ENCODE measurements at regions not wholly inside any gene's neighbourhood (a gene's known extent, or its start where the extent isn't known, plus 50 kb on each side); places are given as distances from the start of the nearest gene placed in this dataset.

DNA sequence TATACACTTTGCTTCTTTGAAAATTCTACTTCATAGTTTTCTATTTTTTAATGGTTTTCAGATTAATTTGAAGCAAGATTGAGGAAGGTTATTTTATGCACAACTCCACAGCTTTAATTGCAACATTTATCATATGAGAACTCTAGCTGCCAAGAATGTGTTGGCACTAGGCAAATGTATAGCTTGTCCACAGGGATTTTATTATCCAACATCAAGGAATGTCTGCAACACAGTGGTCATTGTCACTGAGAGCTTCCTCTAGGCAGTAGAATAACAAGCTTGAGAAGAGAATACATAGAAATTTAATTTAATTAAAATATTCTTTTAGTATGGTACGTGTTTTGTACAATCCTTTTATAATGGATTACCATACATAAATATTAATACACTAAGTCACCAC is 1600.8 kb downstream of the ARAP2 start:
- TF ChIP-seq, protein P1, sequence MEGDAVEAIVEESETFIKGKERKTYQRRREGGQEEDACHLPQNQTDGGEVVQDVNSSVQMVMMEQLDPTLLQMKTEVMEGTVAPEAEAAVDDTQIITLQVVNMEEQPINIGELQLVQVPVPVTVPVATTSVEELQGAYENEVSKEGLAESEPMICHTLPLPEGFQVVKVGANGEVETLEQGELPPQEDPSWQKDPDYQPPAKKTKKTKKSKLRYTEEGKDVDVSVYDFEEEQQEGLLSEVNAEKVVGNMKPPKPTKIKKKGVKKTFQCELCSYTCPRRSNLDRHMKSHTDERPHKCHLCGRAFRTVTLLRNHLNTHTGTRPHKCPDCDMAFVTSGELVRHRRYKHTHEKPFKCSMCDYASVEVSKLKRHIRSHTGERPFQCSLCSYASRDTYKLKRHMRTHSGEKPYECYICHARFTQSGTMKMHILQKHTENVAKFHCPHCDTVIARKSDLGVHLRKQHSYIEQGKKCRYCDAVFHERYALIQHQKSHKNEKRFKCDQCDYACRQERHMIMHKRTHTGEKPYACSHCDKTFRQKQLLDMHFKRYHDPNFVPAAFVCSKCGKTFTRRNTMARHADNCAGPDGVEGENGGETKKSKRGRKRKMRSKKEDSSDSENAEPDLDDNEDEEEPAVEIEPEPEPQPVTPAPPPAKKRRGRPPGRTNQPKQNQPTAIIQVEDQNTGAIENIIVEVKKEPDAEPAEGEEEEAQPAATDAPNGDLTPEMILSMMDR (conservative IDR thresholded peaks at IDR 0.05; ENCODE audit: low read length), result no peak
- no peak for TF ChIP-seq EZH2phosphoT487 (IDR thresholded peaks at IDR 0.05; ENCODE audit: borderline replicate concordance, low read depth, low read length)
